Kidney (tissue), 13 donors: ENCODE measurements at regions not wholly inside any gene's neighbourhood (a gene's known extent, or its start where the extent isn't known, plus 50 kb on each side); places are given as distances from the start of the nearest gene placed in this dataset.

Experiments used
- DNase-seq, 5 donors: peaks; one replicate each; pipeline ENCODE4 v3.0.0-alpha.2; 2013 to 2020
- FAIRE-seq: peaks from 2 replicates; lab custom pipeline; 2012; peaks lifted over from hg19 to GRCh38; lab: Jason Lieb, UNC
- H3K27ac ChIP-seq, 2 donors: one replicate each; pipeline ENCODE4 v1.7.0; 2013; ENCODE audit warnings: low read depth in 2 of 2, low read length in 2 of 2, inconsistent platforms in 1 of 2
- H3K27me3 ChIP-seq: one replicate; pipeline ENCODE4 v1.7.1; 2013; ENCODE audit warnings: low read length, inconsistent platforms; ENCODE audit not compliant: control insufficient read depth, insufficient read depth
- H3K36me3 ChIP-seq, 3 donors: one replicate each; pipeline versions ENCODE4 v1.7.0 to v1.7.1; 2013; ENCODE audit warnings: low read length in 3 of 3, control low read depth in 1 of 3, inconsistent platforms in 1 of 3; ENCODE audit not compliant: insufficient read depth in 3 of 3, control insufficient read depth in 2 of 3
- H3K4me1 ChIP-seq, 3 donors: one replicate each; pipeline versions ENCODE4 v1.7.0 to v1.7.1; 2013; ENCODE audit warnings: low read length in 3 of 3, inconsistent platforms in 1 of 3, low read depth in 1 of 3; ENCODE audit not compliant: control insufficient read depth in 2 of 3, insufficient read depth in 2 of 3
- H3K4me3 ChIP-seq, 3 donors: one replicate each; pipeline versions ENCODE4 v1.7.0 to v1.8.1; 2013; ENCODE audit warnings: low read length in 3 of 3, control low read depth in 1 of 3, inconsistent platforms in 1 of 3
- H3K9ac ChIP-seq, 3 donors: one replicate each; pipeline versions ENCODE4 v1.7.0 to v1.7.1; 2013; ENCODE audit warnings: low read length in 3 of 3, control low read depth in 1 of 3, inconsistent platforms in 1 of 3
- H3K9me3 ChIP-seq, 3 donors: one replicate each; pipeline versions ENCODE4 v1.7.0 to v1.7.1; 2013; ENCODE audit warnings: low read length in 3 of 3, control low read depth in 1 of 3, inconsistent platforms in 1 of 3; ENCODE audit not compliant: control insufficient read depth in 2 of 3, insufficient read depth in 1 of 3
- intact Hi-C: fragments of 100-400 bp; cut with DNase I; formaldehyde crosslinking; loops from one replicate; pipeline ENCODE4 v1.11.1; 2022
- TF ChIP-seq, protein P1 (sequence below): IDR thresholded peaks from 3 replicates; pipeline ENCODE4 v1.5.1; 2012; ENCODE audit warnings: mild to moderate bottlenecking, moderate library complexity, borderline replicate concordance; ENCODE audit not compliant: insufficient read depth; ENCODE audit errors: extremely low read depth
- donor health status: control.
- donor health status: control.
- donor health status: control.
- donor health status: control.
- donor health status: control.
- donor health status: DM: yes; HTN: yes; CAD: no.
- donor health status: Normal renal cell carcinoma (clear cell type).

DNA sequence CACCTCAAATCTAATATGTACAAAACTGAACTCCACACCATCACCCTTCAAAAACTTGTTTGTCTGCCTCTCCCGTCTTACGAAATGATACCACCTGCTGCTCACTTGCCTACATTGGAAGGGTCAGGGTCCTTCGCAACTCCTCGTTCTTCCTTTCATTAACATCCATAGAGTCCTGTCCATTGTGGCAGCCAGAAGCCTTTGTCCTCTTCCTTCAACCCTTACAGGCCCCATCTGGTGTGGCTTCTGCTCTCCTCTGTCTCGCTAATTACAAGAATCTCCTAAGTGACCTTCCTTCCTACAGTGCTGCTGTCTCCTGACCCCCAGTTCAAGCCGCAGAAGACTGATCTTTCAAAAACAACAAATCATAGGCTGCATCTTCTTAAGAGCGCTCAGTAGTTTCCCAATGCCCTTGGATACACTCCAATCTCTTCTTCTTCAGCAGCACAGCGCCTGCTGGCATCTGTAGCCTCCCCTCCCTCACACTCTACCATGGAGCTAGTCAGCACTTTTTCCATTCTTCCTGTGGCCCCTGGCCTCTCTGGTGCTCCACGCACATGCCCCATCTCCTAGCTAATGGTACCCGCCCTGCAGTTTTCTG, 382.7 kb downstream of the LIG4 start:
- no peaks in the 10 kb centered on the region for H3K27me3 ChIP-seq
- DNase-seq (peak in 1 of 5 donors; percentile 22), FAIRE-seq (no peak)
- H3K27ac ChIP-seq = no peak overlapping the region
- TF ChIP-seq, protein P1, sequence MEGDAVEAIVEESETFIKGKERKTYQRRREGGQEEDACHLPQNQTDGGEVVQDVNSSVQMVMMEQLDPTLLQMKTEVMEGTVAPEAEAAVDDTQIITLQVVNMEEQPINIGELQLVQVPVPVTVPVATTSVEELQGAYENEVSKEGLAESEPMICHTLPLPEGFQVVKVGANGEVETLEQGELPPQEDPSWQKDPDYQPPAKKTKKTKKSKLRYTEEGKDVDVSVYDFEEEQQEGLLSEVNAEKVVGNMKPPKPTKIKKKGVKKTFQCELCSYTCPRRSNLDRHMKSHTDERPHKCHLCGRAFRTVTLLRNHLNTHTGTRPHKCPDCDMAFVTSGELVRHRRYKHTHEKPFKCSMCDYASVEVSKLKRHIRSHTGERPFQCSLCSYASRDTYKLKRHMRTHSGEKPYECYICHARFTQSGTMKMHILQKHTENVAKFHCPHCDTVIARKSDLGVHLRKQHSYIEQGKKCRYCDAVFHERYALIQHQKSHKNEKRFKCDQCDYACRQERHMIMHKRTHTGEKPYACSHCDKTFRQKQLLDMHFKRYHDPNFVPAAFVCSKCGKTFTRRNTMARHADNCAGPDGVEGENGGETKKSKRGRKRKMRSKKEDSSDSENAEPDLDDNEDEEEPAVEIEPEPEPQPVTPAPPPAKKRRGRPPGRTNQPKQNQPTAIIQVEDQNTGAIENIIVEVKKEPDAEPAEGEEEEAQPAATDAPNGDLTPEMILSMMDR = no peak
- no peak overlapping the region for H3K9ac ChIP-seq
- no peak overlapping the region for H3K4me3 ChIP-seq
- H3K9me3 ChIP-seq = no peaks in the 10 kb centered on the region
- H3K36me3 ChIP-seq = no peaks in the 10 kb centered on the region
- intact Hi-C loops = no loop called here
- no peaks in the 10 kb centered on the region for H3K4me1 ChIP-seq

GRCh38 chr13:107830804-107831203, 384.5 kb downstream of the LIG4 start:
- H3K27ac ChIP-seq = no peak overlapping the region
- FAIRE-seq (no peak), DNase-seq (no peak)
- no peaks in the 10 kb centered on the region for H3K27me3 ChIP-seq
- intact Hi-C loops = no loop called here
- H3K4me3 ChIP-seq = no peak overlapping the region
- no peaks in the 10 kb centered on the region for H3K4me1 ChIP-seq
- no peaks in the 10 kb centered on the region for H3K9me3 ChIP-seq
- H3K9ac ChIP-seq = no peak overlapping the region
- H3K36me3 ChIP-seq = no peaks in the 10 kb centered on the region
- TF ChIP-seq, protein P1 = no peak

GRCh38 chr13:107827840-107828549, 387.3 kb downstream of the LIG4 start:
- Histone ChIP-seq H3K27ac (no peak overlapping the region), H3K9ac (no peak overlapping the region), H3K9me3 (no peaks in the 10 kb centered on the region), H3K27me3 (no peaks in the 10 kb centered on the region), H3K36me3 (no peaks in the 10 kb centered on the region), H3K4me3 (no peak overlapping the region), H3K4me1 (no peaks in the 10 kb centered on the region)
- TF ChIP-seq, protein P1 = no peak
- no peak for FAIRE-seq
- intact Hi-C loops = no loop called here
- no peak for DNase-seq
